Dermis blood vessel endothelial cell (primary cell): ENCODE measurements at regions not wholly inside any gene's neighbourhood (a gene's known extent, or its start where the extent isn't known, plus 50 kb on each side); places are given as distances from the start of the nearest gene placed in this dataset.
"Not testable (repeated sequence)": the region's sequence is repeated elsewhere in the genome, so short reads cannot be mapped to it uniquely, and the experiment has no call there.

Experiments used
- DNase-seq: peaks from one replicate; pipeline ENCODE4 v3.0.0; 2010

GRCh38 chr2:84040281-84040680 is 418.8 kb downstream of the SUCLG1 start:
- DNase-seq, result no peak

- DNase-seq, result no peak
These were observed 420.2 kb downstream of the SUCLG1 start for GRCh38 chr2:84038866-84039265.

GRCh38 chr2:84033347-84033974 is 425.6 kb downstream of the SUCLG1 start:
- DNase-seq, result no peak

GRCh38 chr2:84031312-84032050 is 427.6 kb downstream of the SUCLG1 start:
- no peak for DNase-seq

DNA sequence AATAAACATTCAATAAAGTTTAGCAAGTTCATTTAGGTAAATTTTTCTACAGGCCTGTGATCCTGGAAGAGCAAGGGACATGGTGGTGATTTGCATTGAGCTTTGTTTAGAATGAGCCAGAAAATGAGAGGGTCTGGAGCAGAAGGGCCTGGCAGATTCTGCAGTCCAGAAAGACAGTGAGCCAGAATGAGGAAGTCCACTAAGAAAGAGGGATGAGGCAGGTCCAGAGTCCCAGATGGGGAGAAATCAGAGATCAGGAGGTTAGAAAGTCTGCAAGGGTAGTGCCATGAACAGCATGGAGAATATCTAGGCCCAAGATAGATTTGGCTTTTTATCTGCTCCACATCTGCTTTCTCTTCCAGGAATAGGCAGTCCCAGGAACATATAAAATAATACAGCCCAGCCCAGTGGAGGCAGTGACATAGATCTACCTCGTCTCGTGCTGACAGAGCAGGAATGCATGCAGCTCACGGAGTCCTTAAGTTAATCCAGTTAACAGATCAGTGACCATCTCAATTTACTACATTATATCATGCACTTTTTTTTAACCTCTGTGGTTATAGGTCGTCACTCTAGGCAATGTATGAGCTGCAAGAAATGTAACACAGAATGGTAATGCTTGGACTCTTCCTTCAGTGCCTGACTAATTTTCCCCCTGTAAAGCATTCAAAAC is 429.0 kb downstream of the SUCLG1 start:
- no peak for DNase-seq

GRCh38 chr2:84026818-84027217 is 432.3 kb downstream of the SUCLG1 start:
- DNase-seq, result no peak

DNA sequence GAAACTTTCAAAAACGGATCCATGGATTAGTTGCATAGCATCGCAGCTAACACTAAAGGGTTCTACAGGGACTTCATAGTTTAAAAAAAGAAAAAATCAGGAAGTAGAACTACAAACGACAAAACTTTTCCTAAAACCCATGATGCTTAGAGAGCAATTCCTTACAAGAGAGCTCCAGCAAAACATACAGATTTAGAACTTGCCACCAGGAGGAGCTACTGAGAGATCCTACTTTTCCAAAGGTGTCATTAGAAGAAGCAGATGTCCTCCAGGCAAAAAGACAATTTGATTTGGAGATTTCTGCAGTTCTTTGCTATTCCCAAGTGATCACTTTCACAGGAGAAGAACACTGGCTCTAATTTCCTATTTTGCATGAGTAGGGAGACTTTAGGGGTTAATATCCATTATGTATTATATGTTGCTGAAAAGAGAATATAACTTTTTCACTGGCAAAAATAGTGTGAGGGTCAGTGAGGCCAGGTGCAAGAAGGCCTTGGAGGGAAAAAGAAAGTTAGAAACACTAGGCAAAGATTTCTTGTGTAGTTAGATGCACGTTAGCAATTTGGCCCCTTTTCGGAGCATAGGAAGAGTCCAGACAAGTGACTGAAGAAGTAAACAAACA is 436.2 kb downstream of the SUCLG1 start:
- DNase-seq, result peak; percentile 39

DNA sequence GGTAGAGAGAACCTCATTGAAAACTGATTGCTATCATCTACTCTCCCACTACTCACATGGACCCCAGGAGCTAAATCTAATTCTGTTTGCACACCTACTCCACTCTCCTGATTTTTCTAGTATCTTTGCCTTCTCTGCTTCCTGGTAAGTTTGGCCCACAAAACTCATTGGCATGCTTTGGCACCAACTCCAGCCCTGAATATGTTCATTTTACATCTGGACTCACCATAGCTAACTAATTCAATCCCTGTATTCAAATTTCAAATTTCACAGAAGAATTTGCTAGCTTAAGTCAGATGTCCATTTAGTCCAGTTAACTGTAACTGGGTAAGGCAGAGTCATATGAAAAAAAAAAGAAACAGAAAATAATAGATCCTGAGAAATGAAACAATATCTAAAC is 442.1 kb downstream of the SUCLG1 start:
- no peak for DNase-seq

DNA sequence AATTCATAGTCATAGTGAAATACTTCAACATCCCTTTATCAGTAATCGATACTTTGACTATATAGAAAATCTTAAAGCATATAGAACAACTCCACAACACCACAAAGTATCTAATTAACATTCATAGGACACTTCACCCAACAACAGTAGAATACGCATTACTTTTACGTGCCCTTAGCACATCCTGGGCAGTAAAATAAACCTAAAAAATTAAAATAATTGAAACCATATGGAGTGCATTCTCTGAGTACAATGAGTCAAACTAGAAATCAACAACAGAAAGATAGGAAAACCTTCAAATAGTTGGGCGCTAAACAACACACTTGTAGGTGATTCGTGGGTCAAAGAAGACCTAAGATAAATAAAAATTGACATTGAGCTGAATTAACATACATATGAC is 442.9 kb downstream of the SUCLG1 start:
- DNase-seq, result no peak

DNA sequence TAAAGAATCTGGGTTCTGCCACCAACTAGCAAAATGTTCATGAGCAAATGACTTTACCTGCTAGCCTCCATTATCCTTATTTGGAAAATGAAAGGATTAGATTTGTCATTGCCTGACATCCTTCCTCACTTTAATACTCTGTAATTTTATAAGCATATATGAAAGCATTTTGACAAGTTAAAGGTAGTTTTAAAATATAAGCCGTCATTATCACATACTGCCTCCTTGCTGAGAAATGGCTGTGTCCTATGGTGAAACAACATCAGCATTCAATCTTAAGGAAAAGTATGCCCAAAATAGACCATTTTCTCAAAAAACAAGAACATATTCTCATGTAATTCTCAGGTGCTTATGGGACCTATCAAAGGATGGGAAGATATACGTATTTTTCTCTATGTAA is 461.2 kb downstream of the SUCLG1 start:
- no peak for DNase-seq

DNA sequence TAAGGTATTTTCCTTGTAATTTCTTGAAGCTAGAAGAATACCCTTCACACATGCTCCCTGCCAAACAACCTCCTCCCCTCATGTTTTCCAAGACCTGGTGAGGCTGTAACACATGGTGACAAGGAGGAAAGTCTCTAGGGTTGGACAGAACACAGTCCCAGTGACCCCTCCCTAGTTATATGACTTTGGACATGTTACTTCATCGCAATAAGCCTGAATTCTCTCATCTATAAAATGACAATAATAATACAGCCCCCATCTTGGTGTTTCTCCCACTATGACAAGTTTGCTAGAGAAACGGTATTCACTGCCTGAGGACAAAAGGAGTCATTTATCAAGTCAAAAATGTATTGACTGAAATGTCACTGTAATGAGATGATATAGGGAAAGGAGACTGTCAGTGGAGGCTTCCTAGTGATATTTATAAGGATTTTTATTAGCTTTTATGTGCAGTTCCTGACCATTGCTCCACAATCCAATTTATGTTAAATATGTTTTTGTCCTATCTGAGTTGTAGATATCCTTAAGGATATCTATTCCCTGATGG is 464.4 kb downstream of the SUCLG1 start:
- no peak for DNase-seq

GRCh38 chr2:83993873-83994632 is 465.0 kb downstream of the SUCLG1 start:
- DNase-seq, result no peak

GRCh38 chr2:83991992-83992391 is 467.1 kb downstream of the SUCLG1 start:
- DNase-seq, result no peak

DNA sequence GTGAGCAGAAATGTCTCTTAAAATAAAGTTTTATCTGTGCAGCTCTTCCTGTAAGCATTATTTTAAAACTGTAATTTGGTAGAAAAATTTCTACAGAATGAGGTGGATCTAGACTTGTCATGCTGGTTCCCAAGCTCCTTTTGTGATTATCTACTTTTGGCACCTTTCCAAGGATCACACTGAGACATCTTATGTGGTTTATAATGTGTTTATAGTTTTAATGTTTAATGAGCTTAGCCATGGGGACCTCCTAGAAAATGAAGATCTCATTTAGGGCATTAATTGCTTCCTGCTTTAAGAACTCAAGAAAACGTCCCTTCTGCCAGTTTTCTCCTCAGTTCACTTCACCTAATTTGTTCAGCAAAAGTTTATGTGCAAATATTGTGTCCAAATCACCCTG is 468.4 kb downstream of the SUCLG1 start:
- no peak for DNase-seq

DNA sequence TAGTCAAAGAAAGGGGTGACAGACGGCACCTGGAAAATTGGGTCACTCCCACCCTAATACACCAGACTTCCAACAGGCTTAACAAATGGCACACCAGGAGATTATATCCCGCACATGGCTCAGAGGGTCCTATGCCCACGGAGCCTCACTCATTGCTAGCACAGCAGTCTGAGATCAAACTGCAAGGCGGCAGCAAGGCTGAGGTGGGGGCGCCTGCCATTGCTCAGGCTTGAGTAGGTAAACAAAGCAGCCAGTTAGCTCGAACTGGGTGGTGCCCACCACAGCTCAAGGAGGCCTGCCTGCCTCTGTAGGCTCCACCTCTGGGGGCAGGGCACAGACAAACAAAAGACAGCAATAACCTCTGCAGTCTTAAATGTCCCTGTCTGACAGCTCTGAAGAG is 482.5 kb downstream of the SUCLG1 start:
- DNase-seq, result not testable (repeated sequence)

DNA sequence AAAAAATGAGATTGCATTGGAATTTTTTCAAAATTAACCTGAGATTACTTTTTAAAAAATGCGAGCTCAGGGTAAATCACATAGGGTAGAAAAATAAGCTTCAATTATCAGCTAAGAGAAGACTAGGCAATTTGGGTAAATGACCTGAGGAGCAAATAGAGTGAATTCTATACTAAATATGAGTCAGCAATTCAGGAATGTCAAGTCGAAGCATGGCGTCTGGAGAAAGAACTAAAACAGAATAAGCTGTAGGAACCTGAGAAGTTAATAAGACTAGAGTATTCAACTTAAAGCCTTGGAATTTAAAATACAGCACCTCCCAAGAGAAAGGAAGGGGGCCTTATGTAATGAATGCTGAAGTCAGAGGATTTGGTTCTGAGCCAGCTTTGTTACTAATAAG is 487.0 kb downstream of the SUCLG1 start:
- DNase-seq, result no peak

- no peak for DNase-seq
These were observed 487.5 kb downstream of the SUCLG1 start for GRCh38 chr2:83971547-83971946.

GRCh38 chr2:83970217-83970929 is 488.7 kb downstream of the SUCLG1 start:
- DNase-seq, result no peak

- DNase-seq, result no peak
These were observed 490.0 kb downstream of the SUCLG1 start for GRCh38 chr2:83969085-83969484.

DNA sequence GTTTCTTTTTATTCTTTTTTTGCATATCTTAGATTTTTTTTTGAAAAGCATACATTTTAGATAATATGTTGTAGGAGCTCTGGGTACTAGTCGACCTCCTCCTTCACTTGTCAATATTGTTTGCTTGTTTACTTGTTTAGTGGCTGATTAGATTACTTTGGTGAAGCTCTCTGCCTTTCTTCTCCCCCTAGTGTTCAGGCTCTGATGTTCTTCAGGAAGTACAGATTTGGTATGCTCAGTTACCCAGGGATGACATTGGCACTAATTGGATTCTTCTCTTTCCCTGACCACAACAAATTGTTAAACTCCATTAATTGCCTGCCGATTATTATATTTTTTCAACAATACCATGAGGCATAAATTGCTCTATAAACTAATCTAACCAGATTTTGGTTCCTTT is 491.2 kb downstream of the SUCLG1 start:
- DNase-seq, result no peak

- DNase-seq, result not testable (repeated sequence)
These were observed 492.1 kb downstream of the SUCLG1 start for GRCh38 chr2:83966946-83967345.

GRCh38 chr2:83961512-83961911 is 497.6 kb downstream of the SUCLG1 start:
- no peak for DNase-seq
